Neural progenitor cell (in vitro differentiated cells): ENCODE measurements at regions not wholly inside any gene's neighbourhood (a gene's known extent, or its start where the extent isn't known, plus 50 kb on each side); places are given as distances from the start of the nearest gene placed in this dataset.

ENCODE experiments used
- CTCF ChIP-seq: fragments of 200-600 bp; sonication (generic); IDR thresholded peaks from 2 replicates; pipeline ENCODE4 v1.5.1; 2017; ENCODE audit warnings: antibody characterized with exemption, mild to moderate bottlenecking
- EZH2 ChIP-seq: fragments of 200-600 bp; sonication (generic); IDR thresholded peaks from 2 replicates; pipeline ENCODE4 v1.6.1; 2017; ENCODE audit warnings: antibody characterized with exemption, mild to moderate bottlenecking, moderate library complexity

- TF ChIP-seq EZH2 (no peak), CTCF (no peak)
Observed at GRCh38 chr14:101086926-101087325, 183.4 kb upstream of the RTL1 start.
